ENCODE measurements at regions not wholly inside any gene's neighbourhood (a gene's known extent, or its start where the extent isn't known, plus 50 kb on each side); places are given as distances from the start of the nearest gene placed in this dataset.
"Not testable (repeated sequence)": the region's sequence is repeated elsewhere in the genome, so short reads cannot be mapped to it uniquely, and the experiment has no call there.

GRCh38 chr14:59022144-59022543 is 166.3 kb upstream of the DAAM1 start:
- no peak for DNase-seq

DNA sequence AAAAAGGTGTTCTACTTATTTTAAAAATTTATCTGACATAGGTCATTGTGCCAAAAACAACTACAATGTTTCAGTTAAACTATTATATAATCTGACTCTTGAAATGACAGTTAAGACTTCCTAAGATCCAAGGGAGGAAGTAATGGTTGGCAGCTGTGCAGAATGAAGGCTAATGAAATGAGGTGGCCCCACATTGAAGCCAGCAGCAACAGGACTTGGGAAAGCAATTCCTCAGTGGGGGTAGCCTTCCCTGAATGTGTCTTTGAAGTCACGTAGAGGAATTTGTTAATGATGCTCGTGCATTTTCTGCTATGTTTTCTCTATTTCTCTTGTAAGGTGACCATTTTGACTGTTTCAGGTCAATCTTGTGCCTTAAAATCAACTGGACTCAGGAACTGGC is 162.4 kb upstream of the DAAM1 start:
- DNase-seq = no peak

- DNase-seq = not testable (repeated sequence)
Measured at GRCh38 chr14:59026640-59027039, 161.8 kb upstream of the DAAM1 start.

DNA sequence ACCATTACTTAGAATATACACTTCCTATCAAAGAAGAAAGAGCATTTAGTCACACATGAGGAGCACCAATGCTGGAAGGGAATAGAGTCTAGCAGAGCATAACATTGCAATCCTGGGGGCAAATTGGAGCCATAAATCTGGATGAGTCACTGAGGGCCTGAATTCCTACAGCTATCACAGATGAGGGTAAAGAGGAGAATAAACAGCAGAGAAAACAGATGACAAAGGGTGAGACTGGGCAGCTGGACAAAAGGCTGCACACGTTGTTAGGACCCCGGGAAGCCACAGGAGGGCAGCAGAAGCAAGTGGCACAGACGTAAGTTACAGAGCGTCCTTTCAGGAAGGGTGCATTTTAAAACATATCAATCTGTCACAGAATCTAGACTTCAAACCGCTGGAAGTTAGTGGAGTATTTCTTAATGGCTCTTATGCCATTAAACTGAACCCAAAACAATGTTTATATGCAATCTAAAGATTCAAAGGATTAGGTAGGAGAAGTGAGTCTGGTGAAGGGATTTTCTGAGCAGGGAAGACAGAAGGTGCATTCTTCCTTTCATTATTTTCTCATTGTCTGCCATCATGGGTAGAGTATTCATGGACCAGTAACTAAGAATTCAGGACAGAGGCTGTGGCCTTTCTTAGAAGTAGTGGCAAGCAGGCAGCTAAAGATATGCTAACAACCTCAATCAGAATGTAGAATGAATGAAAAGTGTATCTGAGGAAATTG is 159.8 kb upstream of the DAAM1 start:
- DNase-seq = peak; percentile 99

DNA sequence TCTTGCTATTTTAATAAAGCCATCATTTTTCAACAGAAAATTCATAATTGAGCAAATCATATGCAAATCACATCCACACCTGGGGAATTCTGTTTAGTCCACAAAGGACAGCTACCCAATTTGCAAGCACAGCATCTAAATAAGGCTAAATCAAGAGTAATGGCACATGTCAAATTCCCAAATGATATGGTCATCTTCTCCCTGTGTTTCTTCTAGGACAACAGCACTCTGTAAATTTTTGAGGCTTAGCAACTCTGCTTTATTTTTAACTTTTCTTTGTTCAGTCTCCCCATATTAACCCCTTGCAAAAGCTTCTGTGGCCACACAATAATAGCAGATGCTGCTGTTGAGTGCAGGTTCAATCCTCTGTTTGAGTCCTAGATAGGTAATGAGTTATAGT is 155.6 kb upstream of the DAAM1 start:
- no peak for DNase-seq

DNA sequence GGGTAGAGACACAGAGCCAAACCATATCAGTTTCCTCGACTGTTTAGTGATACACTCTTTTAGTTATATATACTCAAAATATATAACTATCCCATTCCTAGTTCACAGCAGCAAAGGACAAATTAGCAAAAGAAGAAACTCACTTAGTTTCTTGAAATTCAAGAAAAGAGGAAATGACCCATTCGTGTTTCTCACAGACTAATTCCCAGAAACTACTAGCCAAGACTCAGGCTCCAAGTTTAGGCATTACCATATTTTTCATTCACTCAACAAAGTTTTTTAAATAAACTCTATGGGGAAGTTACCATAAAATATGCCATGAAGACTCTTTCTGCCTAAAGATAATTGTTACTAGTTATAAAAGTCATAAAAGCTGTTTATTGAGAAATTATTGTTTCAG is 152.3 kb upstream of the DAAM1 start:
- no peak for DNase-seq

- no peak for DNase-seq
Measured at GRCh38 chr14:59037086-59037485, 151.4 kb upstream of the DAAM1 start.

- DNase-seq = no peak
Measured at GRCh38 chr14:59037620-59038019, 150.8 kb upstream of the DAAM1 start.

- no peak for DNase-seq
Measured at GRCh38 chr14:59038746-59039145, 149.7 kb upstream of the DAAM1 start.

GRCh38 chr14:59041308-59041707 is 147.2 kb upstream of the DAAM1 start:
- DNase-seq = no peak

DNA sequence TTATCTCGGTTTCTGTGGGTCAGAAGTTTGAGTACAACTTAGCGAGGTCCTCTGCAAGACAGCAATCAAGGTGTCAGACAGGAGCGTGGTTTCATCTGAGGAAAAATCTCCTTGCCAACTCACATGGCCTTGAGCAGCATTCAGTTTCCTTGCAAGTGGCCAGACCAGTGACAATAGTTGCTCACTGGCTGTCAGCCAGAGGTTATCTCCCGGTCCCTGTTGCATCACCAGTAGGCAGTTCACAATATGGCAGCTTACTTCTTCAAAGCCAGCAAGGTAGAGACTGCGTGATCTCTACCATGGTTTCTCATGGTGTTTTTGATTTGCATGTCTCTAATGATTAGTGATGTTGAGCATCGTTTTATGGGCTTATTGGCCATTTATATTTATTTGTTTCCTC is 143.8 kb upstream of the DAAM1 start:
- no peak for DNase-seq

DNA sequence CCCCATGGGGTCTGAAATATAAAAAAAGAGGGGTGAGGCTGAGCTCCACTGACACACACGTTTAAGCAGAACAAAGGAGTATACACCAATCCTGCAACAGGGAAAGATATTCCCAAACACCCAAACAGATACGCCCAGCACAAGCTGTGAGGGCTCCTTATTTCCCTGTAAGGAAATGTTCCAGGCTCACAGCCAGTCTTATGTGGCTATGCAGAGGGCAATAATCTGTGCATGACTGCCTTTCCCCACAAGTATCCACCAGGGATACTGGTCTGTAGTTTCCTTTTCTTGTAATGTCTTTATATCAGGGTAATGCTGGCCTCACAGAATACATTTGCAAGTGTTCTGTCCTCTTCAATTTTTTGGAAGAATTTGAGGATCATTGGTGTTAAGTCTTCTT is 141.7 kb upstream of the DAAM1 start:
- no peak for DNase-seq

- no peak for DNase-seq
Measured at GRCh38 chr14:59055006-59055405, 133.5 kb upstream of the DAAM1 start.

DNA sequence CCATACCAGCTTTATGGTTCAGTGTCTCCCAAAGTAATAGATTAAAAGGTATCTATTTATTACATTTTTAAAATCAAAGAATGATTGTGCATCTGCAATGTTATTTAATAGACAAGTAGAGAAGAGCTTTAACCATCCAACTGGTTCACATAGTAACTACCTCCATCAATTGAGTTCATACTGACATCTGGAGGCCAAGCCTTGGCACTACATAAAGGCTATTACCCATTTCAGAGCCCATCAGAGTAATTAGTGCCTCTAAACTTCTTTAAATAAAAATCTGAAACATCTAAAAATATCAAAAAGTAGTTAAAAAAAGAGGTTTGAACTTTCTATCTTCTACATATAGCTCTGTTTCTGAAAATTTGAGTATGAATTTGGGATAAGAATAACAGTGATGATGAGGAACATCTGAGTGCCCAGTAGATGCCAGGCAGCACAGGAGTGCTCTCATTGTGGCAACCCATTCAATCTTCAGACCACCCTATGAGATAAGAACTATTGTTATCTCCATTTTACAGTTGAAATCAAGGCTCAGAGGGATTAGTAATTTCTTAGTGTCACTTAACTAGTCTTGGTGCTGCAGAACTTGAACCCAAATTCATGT is 132.9 kb upstream of the DAAM1 start:
- no peak for DNase-seq

- DNase-seq = no peak
Measured at GRCh38 chr14:59057551-59057950, 130.9 kb upstream of the DAAM1 start.

DNA sequence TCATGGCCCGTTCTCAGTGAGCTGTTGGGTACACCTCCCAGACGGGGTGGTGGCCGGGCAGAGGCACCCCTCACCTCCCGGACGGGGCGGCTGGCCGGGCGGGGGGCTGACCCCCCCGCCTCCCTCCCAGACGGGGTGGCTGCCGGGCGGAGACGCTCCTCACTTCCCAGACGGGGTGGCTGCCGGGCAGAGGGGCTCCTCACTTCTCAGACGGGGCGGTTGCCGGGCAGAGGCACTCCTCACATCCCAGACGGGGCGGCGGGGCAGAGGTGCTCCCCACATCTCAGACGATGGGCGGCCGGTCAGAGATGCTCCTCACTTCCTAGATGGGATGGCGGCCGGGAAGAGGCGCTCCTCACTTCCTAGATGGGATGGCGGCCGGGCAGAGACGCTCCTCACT is 129.7 kb upstream of the DAAM1 start:
- not testable (repeated sequence) for DNase-seq

GRCh38 chr14:59060841-59061240 is 127.6 kb upstream of the DAAM1 start:
- DNase-seq = no peak

- no peak for DNase-seq
Measured at GRCh38 chr14:59061292-59061691, 127.2 kb upstream of the DAAM1 start.

DNA sequence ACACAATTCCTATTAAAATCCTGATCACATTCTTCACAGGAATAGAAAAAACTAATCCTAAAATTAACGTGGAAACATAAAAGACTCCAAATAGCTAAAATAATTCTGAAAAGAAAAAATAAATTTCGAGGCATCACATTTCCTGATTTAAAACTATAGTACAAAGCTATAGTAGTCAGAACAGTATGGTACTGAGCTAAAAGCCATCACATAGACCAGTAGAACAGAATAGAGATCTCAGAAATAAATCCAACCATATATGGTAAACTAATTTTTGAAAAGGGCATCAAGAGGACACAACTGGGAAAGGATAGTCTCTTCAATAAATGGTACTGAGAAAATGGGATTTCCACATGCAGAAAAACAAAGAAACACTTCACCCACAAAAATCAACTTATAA is 125.2 kb upstream of the DAAM1 start:
- DNase-seq = no peak

DNA sequence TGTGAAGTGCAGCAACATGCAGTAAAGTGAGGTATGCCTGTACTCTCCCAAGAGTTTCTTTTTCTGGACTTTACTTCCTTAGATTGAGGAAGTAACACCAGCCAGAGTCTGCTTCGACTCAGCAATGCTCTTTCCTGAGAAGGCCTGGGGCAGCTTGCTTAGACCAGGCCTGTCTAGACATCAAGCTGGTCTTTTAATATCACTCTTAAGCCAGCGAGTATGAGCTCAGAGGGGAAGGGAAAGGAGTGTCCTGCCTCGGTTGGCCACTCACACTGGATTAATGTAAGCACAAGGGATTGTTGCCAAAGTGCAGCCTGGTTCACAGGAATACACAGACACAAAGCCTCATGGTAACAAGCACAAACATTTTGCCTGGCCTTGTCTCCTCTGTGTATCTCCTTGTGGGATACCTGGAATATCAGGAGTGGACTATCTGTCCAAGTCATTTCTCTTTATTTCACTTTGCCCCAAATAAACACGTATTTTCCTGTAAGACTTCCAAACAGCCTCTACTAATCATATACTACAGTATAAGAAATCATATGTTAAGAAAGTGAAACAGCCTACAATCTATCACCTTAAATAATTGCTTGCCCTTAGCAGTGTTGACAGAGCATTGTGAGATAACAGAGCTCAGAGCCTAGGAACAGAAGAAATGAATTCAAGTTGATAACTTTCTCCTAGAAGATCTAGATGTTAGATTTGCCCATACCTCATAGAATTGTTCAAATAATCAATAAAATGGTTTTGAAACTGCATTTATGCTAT is 121.2 kb upstream of the DAAM1 start:
- no peak for DNase-seq

DNA sequence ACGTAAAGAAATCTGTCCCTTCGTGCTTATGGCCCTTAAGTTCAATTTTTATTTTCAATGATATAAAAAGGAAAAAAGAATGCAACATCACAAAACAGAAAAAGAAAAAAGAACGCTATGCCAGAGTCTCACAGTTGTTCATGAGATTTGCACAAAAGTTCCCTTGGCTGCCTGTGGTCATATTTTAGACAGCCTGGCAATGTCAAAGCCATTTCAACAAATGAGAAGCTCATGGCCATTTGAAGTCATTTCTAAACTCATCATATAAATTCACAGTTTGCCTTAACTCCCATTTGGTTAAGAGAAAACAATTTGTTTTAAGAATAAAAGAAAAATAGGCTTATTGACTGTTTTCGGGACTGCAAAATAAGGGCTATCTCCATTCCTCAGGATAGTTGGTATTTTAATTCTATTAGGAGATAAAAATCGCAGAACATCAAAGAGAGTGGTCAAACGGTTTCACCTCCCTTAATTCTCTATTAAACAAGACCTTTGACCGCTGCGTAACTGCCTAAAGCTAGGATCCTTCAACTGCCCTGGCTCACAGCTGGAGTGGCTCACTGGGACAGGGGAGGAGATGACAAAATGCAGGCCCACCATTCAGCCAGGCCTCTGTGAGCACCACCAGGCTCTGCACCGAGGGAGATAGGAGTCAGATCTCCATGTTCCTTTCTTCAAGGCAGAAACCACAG is 119.2 kb upstream of the DAAM1 start:
- DNase-seq = no peak

GRCh38 chr14:59075506-59075905 is 113.0 kb upstream of the DAAM1 start:
- DNase-seq = no peak

DNA sequence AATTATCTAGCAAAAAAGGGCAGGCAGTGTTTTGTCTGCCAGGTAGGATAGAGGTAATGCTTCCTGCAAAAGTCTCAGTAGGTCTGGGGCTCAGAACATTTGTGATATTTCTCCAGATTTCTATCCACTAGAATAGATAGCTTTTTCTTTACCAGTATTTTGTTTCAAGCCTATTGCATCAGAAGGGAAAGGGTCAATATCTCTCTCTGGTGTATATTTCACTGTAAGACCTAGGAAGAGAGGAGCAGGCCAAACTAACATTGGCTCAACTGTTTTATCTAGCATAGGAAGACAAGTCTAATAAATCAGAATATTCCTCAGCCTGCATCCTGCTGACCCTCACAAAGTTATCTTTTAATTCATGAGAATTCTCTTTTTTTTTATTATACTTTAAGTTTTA is 106.7 kb upstream of the DAAM1 start:
- no peak for DNase-seq
